Lower leg skin (tissue), 3 donors: ENCODE measurements at regions not wholly inside any gene's neighbourhood (a gene's known extent, or its start where the extent isn't known, plus 50 kb on each side); places are given as distances from the start of the nearest gene placed in this dataset.

Experiments used
- POLR2A ChIP-seq, 2 donors: fragments of 450-650 bp; IDR thresholded peaks; one replicate each; pipeline ENCODE4 v1.6.1; 2016 to 2017; ENCODE audit warnings: antibody characterized with exemption in 2 of 2, mild to moderate bottlenecking in 1 of 2, moderate library complexity in 1 of 2
- TF ChIP-seq, protein P1 (sequence below), 3 donors: fragments of 450-650 bp; IDR thresholded peaks; one replicate each; pipeline ENCODE4 v1.5.1; 2016; ENCODE audit warnings: antibody characterized with exemption in 3 of 3, mild to moderate bottlenecking in 3 of 3, moderate library complexity in 2 of 3

GRCh38 chr6:104109806-104110205 lies 749.9 kb downstream of the HACE1 start:
- TF ChIP-seq, protein P1, sequence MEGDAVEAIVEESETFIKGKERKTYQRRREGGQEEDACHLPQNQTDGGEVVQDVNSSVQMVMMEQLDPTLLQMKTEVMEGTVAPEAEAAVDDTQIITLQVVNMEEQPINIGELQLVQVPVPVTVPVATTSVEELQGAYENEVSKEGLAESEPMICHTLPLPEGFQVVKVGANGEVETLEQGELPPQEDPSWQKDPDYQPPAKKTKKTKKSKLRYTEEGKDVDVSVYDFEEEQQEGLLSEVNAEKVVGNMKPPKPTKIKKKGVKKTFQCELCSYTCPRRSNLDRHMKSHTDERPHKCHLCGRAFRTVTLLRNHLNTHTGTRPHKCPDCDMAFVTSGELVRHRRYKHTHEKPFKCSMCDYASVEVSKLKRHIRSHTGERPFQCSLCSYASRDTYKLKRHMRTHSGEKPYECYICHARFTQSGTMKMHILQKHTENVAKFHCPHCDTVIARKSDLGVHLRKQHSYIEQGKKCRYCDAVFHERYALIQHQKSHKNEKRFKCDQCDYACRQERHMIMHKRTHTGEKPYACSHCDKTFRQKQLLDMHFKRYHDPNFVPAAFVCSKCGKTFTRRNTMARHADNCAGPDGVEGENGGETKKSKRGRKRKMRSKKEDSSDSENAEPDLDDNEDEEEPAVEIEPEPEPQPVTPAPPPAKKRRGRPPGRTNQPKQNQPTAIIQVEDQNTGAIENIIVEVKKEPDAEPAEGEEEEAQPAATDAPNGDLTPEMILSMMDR (IDR thresholded peaks at IDR 0.05) = no peak
- no peak for TF ChIP-seq POLR2A (IDR thresholded peaks at IDR 0.05)
